ENCODE measurements at regions not wholly inside any gene's neighbourhood (a gene's known extent, or its start where the extent isn't known, plus 50 kb on each side); places are given as distances from the start of the nearest gene placed in this dataset.
A peak's percentile ranks its signal among the peaks of the same experiment; 100 is the strongest.

- TF ChIP-seq FOXP2 (optimal IDR thresholded peaks at IDR 0.05; ENCODE audit: borderline replicate concordance, extremely low read depth, extremely low read length, insufficient read depth) (no peak), SIN3A (IDR thresholded peaks at IDR 0.05; ENCODE audit: borderline replicate concordance, insufficient read depth, low read length) (no peak), TAF1 (IDR thresholded peaks at IDR 0.05; ENCODE audit: borderline replicate concordance, insufficient read depth, low read length) (no peak), POLR2AphosphoS5 (IDR thresholded peaks at IDR 0.05; ENCODE audit: low read depth, low read length) (no peak)
- TF ChIP-seq, protein P1, sequence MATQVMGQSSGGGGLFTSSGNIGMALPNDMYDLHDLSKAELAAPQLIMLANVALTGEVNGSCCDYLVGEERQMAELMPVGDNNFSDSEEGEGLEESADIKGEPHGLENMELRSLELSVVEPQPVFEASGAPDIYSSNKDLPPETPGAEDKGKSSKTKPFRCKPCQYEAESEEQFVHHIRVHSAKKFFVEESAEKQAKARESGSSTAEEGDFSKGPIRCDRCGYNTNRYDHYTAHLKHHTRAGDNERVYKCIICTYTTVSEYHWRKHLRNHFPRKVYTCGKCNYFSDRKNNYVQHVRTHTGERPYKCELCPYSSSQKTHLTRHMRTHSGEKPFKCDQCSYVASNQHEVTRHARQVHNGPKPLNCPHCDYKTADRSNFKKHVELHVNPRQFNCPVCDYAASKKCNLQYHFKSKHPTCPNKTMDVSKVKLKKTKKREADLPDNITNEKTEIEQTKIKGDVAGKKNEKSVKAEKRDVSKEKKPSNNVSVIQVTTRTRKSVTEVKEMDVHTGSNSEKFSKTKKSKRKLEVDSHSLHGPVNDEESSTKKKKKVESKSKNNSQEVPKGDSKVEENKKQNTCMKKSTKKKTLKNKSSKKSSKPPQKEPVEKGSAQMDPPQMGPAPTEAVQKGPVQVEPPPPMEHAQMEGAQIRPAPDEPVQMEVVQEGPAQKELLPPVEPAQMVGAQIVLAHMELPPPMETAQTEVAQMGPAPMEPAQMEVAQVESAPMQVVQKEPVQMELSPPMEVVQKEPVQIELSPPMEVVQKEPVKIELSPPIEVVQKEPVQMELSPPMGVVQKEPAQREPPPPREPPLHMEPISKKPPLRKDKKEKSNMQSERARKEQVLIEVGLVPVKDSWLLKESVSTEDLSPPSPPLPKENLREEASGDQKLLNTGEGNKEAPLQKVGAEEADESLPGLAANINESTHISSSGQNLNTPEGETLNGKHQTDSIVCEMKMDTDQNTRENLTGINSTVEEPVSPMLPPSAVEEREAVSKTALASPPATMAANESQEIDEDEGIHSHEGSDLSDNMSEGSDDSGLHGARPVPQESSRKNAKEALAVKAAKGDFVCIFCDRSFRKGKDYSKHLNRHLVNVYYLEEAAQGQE (IDR thresholded peaks at IDR 0.05; ENCODE audit: insufficient read depth in 1 of 2, low read depth in 2 of 2, low read length in 2 of 2): no peak
Observed at GRCh38 chr1:118535901-118536300, 350.9 kb upstream of the SPAG17 start.

DNA sequence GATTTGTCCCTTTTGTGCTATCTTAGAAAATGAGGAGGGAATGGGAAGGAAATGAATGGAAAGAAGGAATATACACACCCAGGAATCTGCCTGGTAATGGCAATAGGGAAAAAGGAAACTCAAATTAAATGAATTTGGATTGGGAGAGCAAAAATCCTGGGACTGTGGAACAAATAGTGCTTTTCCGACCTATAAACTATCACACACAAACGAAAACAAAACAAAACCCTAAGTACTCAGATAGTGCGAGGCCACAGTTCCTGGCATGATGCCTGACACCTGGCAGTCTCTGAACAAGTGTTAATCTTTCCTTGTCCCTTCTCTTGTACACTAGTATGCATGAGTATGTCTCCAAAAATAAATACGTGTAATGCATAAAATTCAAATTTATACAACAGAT, 319.8 kb upstream of the SPAG17 start:
- TF ChIP-seq FOXP2 (optimal IDR thresholded peaks at IDR 0.05; ENCODE audit: borderline replicate concordance, extremely low read depth, extremely low read length, insufficient read depth): no peak
- TF ChIP-seq POLR2AphosphoS5 (IDR thresholded peaks at IDR 0.05; ENCODE audit: low read depth, low read length): no peak
- TF ChIP-seq SIN3A (IDR thresholded peaks at IDR 0.05; ENCODE audit: borderline replicate concordance, insufficient read depth, low read length): no peak
- no peak for TF ChIP-seq TAF1 (IDR thresholded peaks at IDR 0.05; ENCODE audit: borderline replicate concordance, insufficient read depth, low read length)
- TF ChIP-seq, protein P1 (IDR thresholded peaks at IDR 0.05; ENCODE audit: insufficient read depth in 1 of 2, low read depth in 2 of 2, low read length in 2 of 2): no peak

GRCh38 chr1:118504221-118504644, 319.2 kb upstream of the SPAG17 start:
- TF ChIP-seq FOXP2 (optimal IDR thresholded peaks at IDR 0.05; ENCODE audit: borderline replicate concordance, extremely low read depth, extremely low read length, insufficient read depth): no peak
- TF ChIP-seq, protein P1 (IDR thresholded peaks at IDR 0.05; ENCODE audit: insufficient read depth in 1 of 2, low read depth in 2 of 2, low read length in 2 of 2): 0 out of 4 replicates have a peak, but pooled peaks of 1 of the 2 experiments have one; percentile 16

DNA sequence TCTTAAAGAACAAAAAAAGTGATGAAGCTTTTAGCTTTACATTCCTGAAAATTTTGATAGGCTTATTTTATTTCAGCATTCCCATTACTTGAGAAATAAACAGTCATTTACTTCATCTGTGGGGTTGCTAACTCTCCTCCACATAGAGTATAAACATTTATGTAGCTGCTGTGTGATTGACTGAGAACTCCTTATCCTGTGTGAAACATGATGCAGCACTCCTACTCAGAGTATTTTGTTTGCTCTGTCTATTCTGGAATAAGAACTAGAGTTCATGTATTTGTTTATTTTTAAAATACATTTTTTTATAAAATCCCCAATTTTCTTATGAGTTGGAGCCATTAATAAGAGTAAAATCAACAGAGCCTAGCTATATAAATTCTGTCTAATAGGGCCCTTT, 318.7 kb upstream of the SPAG17 start:
- TF ChIP-seq SIN3A (IDR thresholded peaks at IDR 0.05; ENCODE audit: borderline replicate concordance, insufficient read depth, low read length): no peak
- TF ChIP-seq, protein P1 (IDR thresholded peaks at IDR 0.05; ENCODE audit: insufficient read depth in 1 of 2, low read depth in 2 of 2, low read length in 2 of 2): no peak
- no peak for TF ChIP-seq TAF1 (IDR thresholded peaks at IDR 0.05; ENCODE audit: borderline replicate concordance, insufficient read depth, low read length)
- TF ChIP-seq POLR2AphosphoS5 (IDR thresholded peaks at IDR 0.05; ENCODE audit: low read depth, low read length): no peak
- no peak for TF ChIP-seq FOXP2 (optimal IDR thresholded peaks at IDR 0.05; ENCODE audit: borderline replicate concordance, extremely low read depth, extremely low read length, insufficient read depth)

DNA sequence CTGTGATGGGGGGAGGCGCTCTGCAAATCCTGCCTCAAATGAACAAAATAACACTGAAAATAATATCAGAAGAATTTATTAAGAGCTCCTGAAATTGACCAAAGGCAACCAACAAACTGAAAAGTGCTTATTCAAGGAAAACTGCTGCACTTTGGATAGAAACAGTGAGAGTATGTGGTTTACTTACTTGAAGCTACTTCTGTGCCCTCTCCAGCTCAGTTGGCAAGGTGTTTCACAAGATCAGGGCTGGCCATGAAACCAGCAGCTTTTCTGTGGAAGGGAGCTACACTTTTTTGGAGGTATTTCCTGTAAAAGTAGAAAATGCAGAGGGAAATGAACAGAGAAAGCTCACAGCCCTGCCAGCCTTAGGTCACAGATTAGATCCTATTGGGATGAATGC, 310.0 kb upstream of the SPAG17 start:
- TF ChIP-seq POLR2AphosphoS5 (IDR thresholded peaks at IDR 0.05; ENCODE audit: low read depth, low read length) (no peak), SIN3A (IDR thresholded peaks at IDR 0.05; ENCODE audit: borderline replicate concordance, insufficient read depth, low read length) (no peak), TAF1 (IDR thresholded peaks at IDR 0.05; ENCODE audit: borderline replicate concordance, insufficient read depth, low read length) (no peak)
- TF ChIP-seq, protein P1 (IDR thresholded peaks at IDR 0.05; ENCODE audit: insufficient read depth in 1 of 2, low read depth in 2 of 2, low read length in 2 of 2): no peak
